GM12878 (cell line): ENCODE measurements at regions not wholly inside any gene's neighbourhood (a gene's known extent, or its start where the extent isn't known, plus 50 kb on each side); places are given as distances from the start of the nearest gene placed in this dataset.

Experiments
- BMI1 ChIP-seq: fragments of 450-650 bp; IDR thresholded peaks from 2 replicates; pipeline ENCODE4 v1.6.1; 2016; ENCODE audit warnings: mild to moderate bottlenecking, moderate library complexity, borderline replicate concordance
- CBFB ChIP-seq: IDR thresholded peaks from 2 replicates; pipeline ENCODE4 v1.6.1; 2016; ENCODE audit warnings: antibody characterized with exemption, low read depth
- CHD4 ChIP-seq: fragments of 200-600 bp; sonication (generic); IDR thresholded peaks from 2 replicates; pipeline ENCODE4 v1.6.1; 2016; ENCODE audit warnings: mild to moderate bottlenecking
- EGR1 ChIP-seq, 2 experiments: IDR thresholded peaks; 1 replicate in 1 of 2; 2 replicates in 1 of 2; pipeline ENCODE4 v1.6.1; 2011 to 2012; ENCODE audit warnings: low read depth in 2 of 2, low read length in 2 of 2, borderline replicate concordance in 1 of 2, mild to moderate bottlenecking in 1 of 2, moderate library complexity in 1 of 2
- EP300 ChIP-seq, 2 experiments: fragments of 150-350 bp in 1 of 2; IDR thresholded peaks; 2 replicates each; pipeline ENCODE4 v1.6.1; 2011 to 2012; ENCODE audit warnings: low read depth in 2 of 2, low read length in 2 of 2, borderline replicate concordance in 1 of 2, improper control_type of control experiment in 1 of 2, inconsistent platforms in 1 of 2; ENCODE audit not compliant: control insufficient read depth in 1 of 2
- EZH2 ChIP-seq: IDR thresholded peaks from 2 replicates; pipeline ENCODE4 v1.6.1; 2012; ENCODE audit warnings: low read depth, mild to moderate bottlenecking, control low read depth, inconsistent platforms, low read length, borderline replicate concordance; ENCODE audit not compliant: control insufficient read depth
- LARP7 ChIP-seq: fragments of 450-650 bp; IDR thresholded peaks from 2 replicates; pipeline ENCODE4 v1.6.1; 2017; ENCODE audit warnings: mild to moderate bottlenecking
- NR2C1 ChIP-seq: fragments of 450-650 bp; IDR thresholded peaks from 2 replicates; pipeline ENCODE4 v1.6.1; 2017; ENCODE audit warnings: antibody characterized with exemption, mild to moderate bottlenecking, moderate library complexity
- RB1 ChIP-seq: fragments of 450-650 bp; formaldehyde crosslinking; IDR thresholded peaks from 2 replicates; pipeline ENCODE4 v1.6.1; 2017; ENCODE audit warnings: mild to moderate bottlenecking, borderline replicate concordance
- ZSCAN29 ChIP-seq: fragments of 450-650 bp; IDR thresholded peaks from 2 replicates; pipeline ENCODE4 v1.6.1; 2017; ENCODE audit warnings: mild to moderate bottlenecking, moderate library complexity
- TF ChIP-seq, protein P1 (sequence below), 3 experiments: IDR thresholded peaks in 2 of 3; conservative IDR thresholded peaks in 1 of 3; 2 replicates each; pipeline ENCODE4 v1.5.1; 2011; ENCODE audit warnings: low read depth in 3 of 3, low read length in 3 of 3, mild to moderate bottlenecking in 3 of 3, control low read depth in 2 of 3, moderate library complexity in 2 of 3, inconsistent platforms in 1 of 3, mixed read lengths in 1 of 3; ENCODE audit not compliant: control insufficient read depth in 2 of 3, insufficient read depth in 1 of 3; ENCODE audit errors: extremely low read depth in 1 of 3
- TF ChIP-seq, protein P2 (sequence below): fragments of 450-650 bp; formaldehyde crosslinking; IDR thresholded peaks from 2 replicates; pipeline ENCODE4 v1.4.0; 2020; ENCODE audit warnings: mild to moderate bottlenecking, moderate library complexity

DNA sequence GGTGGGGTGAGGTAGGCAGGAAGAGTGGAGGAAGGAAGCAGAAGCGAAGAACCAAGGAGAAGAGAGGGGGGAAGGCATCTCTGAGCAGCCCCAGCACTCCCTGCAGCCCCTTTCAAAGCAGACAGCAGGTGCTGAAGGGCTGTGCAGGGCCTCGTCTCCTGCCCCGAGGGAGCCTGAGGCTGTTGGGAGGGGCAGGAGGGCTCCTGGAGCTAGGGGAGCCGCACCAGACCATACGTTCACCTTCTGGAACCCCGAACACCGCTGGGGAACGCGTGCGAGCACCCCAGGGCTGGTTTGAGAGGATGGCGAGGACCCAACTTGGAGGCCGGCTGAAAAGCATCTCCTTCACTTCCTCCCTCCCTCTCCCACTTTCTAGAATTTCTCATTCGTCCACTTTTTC, 259.8 kb downstream of the FAM43A start:
- no peak for TF ChIP-seq BMI1
- TF ChIP-seq CBFB: no peak
- TF ChIP-seq CHD4: no peak
- no peak for TF ChIP-seq EP300 (IDR thresholded peaks at IDR 0.05; ENCODE audit: borderline replicate concordance in 1 of 2, control insufficient read depth in 1 of 2, low read depth in 2 of 2, low read length in 2 of 2)
- no peak for TF ChIP-seq LARP7
- no peak for TF ChIP-seq ZSCAN29
- TF ChIP-seq, protein P1, sequence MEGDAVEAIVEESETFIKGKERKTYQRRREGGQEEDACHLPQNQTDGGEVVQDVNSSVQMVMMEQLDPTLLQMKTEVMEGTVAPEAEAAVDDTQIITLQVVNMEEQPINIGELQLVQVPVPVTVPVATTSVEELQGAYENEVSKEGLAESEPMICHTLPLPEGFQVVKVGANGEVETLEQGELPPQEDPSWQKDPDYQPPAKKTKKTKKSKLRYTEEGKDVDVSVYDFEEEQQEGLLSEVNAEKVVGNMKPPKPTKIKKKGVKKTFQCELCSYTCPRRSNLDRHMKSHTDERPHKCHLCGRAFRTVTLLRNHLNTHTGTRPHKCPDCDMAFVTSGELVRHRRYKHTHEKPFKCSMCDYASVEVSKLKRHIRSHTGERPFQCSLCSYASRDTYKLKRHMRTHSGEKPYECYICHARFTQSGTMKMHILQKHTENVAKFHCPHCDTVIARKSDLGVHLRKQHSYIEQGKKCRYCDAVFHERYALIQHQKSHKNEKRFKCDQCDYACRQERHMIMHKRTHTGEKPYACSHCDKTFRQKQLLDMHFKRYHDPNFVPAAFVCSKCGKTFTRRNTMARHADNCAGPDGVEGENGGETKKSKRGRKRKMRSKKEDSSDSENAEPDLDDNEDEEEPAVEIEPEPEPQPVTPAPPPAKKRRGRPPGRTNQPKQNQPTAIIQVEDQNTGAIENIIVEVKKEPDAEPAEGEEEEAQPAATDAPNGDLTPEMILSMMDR (IDR thresholded peaks at IDR 0.05 in 2 of 3, conservative IDR thresholded peaks at IDR 0.05 in 1 of 3; ENCODE audit: control insufficient read depth in 2 of 3, extremely low read depth in 1 of 3, insufficient read depth in 1 of 3, low read depth in 3 of 3, low read length in 3 of 3): no peak
- no peak for TF ChIP-seq RB1
- TF ChIP-seq, protein P2, sequence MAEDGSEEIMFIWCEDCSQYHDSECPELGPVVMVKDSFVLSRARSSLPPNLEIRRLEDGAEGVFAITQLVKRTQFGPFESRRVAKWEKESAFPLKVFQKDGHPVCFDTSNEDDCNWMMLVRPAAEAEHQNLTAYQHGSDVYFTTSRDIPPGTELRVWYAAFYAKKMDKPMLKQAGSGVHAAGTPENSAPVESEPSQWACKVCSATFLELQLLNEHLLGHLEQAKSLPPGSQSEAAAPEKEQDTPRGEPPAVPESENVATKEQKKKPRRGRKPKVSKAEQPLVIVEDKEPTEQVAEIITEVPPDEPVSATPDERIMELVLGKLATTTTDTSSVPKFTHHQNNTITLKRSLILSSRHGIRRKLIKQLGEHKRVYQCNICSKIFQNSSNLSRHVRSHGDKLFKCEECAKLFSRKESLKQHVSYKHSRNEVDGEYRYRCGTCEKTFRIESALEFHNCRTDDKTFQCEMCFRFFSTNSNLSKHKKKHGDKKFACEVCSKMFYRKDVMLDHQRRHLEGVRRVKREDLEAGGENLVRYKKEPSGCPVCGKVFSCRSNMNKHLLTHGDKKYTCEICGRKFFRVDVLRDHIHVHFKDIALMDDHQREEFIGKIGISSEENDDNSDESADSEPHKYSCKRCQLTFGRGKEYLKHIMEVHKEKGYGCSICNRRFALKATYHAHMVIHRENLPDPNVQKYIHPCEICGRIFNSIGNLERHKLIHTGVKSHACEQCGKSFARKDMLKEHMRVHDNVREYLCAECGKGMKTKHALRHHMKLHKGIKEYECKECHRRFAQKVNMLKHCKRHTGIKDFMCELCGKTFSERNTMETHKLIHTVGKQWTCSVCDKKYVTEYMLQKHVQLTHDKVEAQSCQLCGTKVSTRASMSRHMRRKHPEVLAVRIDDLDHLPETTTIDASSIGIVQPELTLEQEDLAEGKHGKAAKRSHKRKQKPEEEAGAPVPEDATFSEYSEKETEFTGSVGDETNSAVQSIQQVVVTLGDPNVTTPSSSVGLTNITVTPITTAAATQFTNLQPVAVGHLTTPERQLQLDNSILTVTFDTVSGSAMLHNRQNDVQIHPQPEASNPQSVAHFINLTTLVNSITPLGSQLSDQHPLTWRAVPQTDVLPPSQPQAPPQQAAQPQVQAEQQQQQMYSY (CRISPR knock-in tag): no peak
- TF ChIP-seq EZH2: no peak
- TF ChIP-seq NR2C1: no peak
- no peak for TF ChIP-seq EGR1 (IDR thresholded peaks at IDR 0.05; ENCODE audit: borderline replicate concordance in 1 of 2, low read depth in 2 of 2, low read length in 2 of 2)
